ENCODE measurements at regions not wholly inside any gene's neighbourhood (a gene's known extent, or its start where the extent isn't known, plus 50 kb on each side); places are given as distances from the start of the nearest gene placed in this dataset.

DNA sequence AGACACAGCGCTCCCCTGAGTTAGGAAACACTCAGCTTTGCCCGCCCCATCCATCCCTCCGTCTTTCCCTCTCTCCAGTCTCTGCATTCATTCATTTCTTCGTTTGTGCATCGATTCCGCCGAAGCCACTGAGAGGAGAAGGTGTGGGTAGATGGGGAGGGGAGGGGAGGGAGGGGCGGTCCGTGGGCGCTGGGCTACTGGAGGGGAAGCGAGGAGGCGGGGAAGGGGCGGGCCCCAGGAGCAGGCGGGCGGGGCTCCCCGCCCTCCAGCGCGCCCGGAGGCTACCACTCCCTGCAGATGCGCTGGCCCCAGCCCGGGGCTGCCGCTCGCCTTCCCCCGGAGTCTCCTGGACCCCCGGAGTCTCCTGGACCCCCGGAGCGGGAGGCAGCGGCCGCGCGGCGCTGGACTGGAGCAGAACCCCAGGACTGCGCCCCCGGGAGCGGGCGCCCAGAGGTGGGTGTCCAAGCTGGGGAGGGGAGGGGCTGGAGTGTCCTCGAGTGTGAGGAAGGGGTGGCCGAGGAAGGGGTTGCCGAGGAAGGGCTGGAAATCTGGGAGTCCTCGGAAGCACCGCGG, 159.5 kb downstream of the C9orf152 start:
- POLR2A ChIA-PET: interaction anchor here (0.7 to 2.8 kb wide), 7 partner anchors 17 to 141 kb away, joined by 3 to 13 read pairs (median 5); no protein-coding TSS in a partner anchor
- Histone ChIP-seq H3K27me3 (ENCODE audit: control insufficient read depth in 2 of 2, insufficient read depth in 2 of 2, low read length in 2 of 2) (no peaks in the 10 kb centered on the region), H3K9me1 (replicated peaks; ENCODE audit: control insufficient read depth, extremely low read depth, insufficient read depth, low read length) (no peaks in the 10 kb centered on the region), H3K4me2 (ENCODE audit: insufficient read depth, low read length) (peak overlapping the region; percentile 97), H3K4me1 (ENCODE audit: control insufficient read depth, extremely low read depth, insufficient read depth, low read length) (peaks cover 28% of the 10 kb centered on the region), H3K9me3 (replicated peaks; ENCODE audit: control insufficient read depth, insufficient read depth, low read length) (no peaks in the 10 kb centered on the region), H3K27ac (ENCODE audit: insufficient read depth, low read depth, low read length) (peak overlapping the region; percentile 98), H4K20me1 (replicated peaks; ENCODE audit: control insufficient read depth, extremely low read depth, insufficient read depth, low read length) (peaks cover 2% of the 10 kb centered on the region), H3K79me2 (ENCODE audit: control insufficient read depth, insufficient read depth, low read length) (peaks cover 52% of the 10 kb centered on the region), H2AFZ (ENCODE audit: low read depth, low read length) (peak overlapping the region; percentile 97), H3K9ac (replicated peaks; ENCODE audit: extremely low read depth, insufficient read depth, low read length) (peak overlapping the region; percentile 100), H3K36me3 (ENCODE audit: control insufficient read depth in 2 of 2, extremely low read depth in 1 of 2, insufficient read depth in 2 of 2, low read length in 2 of 2) (peaks cover 0 to 2% of the 10 kb centered on the region in 2 experiments), H3K4me3 (replicated peaks in 1 of 3; ENCODE audit: insufficient read depth in 1 of 3, low read depth in 1 of 3, low read length in 3 of 3) (peak overlapping the region; percentile 99 to 100 (median 100))
- intact Hi-C loops (cut with micrococcal nuclease) (loop anchor here (1.0 kb wide), 5 partner anchors 8 to 136 kb away; no protein-coding TSS in a partner anchor), dilution Hi-C loops (cut with MboI; ENCODE audit: extremely low pct_ligation_motif_present, low sequenced_read_pairs) (no loop called here)
- CTCF ChIA-PET: interaction anchor here (1.0 to 3.5 kb wide), 9 partner anchors 16 to 144 kb away, joined by 4 to 24 read pairs (median 6); no protein-coding TSS in a partner anchor
- DNase-seq (ENCODE audit: low read depth, low spot score): peak; percentile 88
- peak; percentile 88 for FAIRE-seq
- BruUV-seq (replicated peaks): no TSS peak
- TF ChIP-seq MYC (IDR thresholded peaks at IDR 0.05; ENCODE audit: low read depth, low read length): no peak
- TF ChIP-seq EZH2 (IDR thresholded peaks at IDR 0.05; ENCODE audit: borderline replicate concordance, low read depth, low read length, severe bottlenecking): no peak
- no peak for TF ChIP-seq JUN (IDR thresholded peaks at IDR 0.05; ENCODE audit: borderline replicate concordance, insufficient read depth, insufficient read length, low read depth)
- peak; percentile 96 for TF ChIP-seq POLR2AphosphoS5 (IDR thresholded peaks at IDR 0.05; ENCODE audit: insufficient read depth, low read depth, low read length)
- peak; percentile 96 for TF ChIP-seq POLR2A (IDR thresholded peaks at IDR 0.05; ENCODE audit: low read depth, low read length)
- TF ChIP-seq FOS (IDR thresholded peaks at IDR 0.05; ENCODE audit: borderline replicate concordance, insufficient read depth, low read length): no peak
- TF ChIP-seq, protein P1, sequence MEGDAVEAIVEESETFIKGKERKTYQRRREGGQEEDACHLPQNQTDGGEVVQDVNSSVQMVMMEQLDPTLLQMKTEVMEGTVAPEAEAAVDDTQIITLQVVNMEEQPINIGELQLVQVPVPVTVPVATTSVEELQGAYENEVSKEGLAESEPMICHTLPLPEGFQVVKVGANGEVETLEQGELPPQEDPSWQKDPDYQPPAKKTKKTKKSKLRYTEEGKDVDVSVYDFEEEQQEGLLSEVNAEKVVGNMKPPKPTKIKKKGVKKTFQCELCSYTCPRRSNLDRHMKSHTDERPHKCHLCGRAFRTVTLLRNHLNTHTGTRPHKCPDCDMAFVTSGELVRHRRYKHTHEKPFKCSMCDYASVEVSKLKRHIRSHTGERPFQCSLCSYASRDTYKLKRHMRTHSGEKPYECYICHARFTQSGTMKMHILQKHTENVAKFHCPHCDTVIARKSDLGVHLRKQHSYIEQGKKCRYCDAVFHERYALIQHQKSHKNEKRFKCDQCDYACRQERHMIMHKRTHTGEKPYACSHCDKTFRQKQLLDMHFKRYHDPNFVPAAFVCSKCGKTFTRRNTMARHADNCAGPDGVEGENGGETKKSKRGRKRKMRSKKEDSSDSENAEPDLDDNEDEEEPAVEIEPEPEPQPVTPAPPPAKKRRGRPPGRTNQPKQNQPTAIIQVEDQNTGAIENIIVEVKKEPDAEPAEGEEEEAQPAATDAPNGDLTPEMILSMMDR (IDR thresholded peaks at IDR 0.05; ENCODE audit: extremely low read depth in 1 of 2, insufficient read depth in 1 of 2, low read depth in 1 of 2, low read length in 2 of 2): no peak

All from endothelial cell of umbilical vein (primary cell).